Astrocyte of the spinal cord (primary cell): ENCODE measurements at regions not wholly inside any gene's neighbourhood (a gene's known extent, or its start where the extent isn't known, plus 50 kb on each side); places are given as distances from the start of the nearest gene placed in this dataset.

ENCODE experiments used
- DNase-seq: peaks from one replicate; pipeline ENCODE4 v3.0.0; 2011; ENCODE audit warnings: low read depth, low spot score
- H3K4me3 ChIP-seq: 2 replicates; pipeline ENCODE4 v1.5.1; 2011; ENCODE audit warnings: low read depth, mild to moderate bottlenecking, low read length, moderate library complexity
- in situ Hi-C: cut with HindIII; loops from 2 replicates; pipeline ENCODE4 v1.10.0; 2017; ENCODE audit warnings: low sequenced_read_pairs
- TF ChIP-seq, protein P1 (sequence below): IDR thresholded peaks from 2 replicates; pipeline ENCODE4 v1.5.1; 2012; ENCODE audit warnings: low read depth, mild to moderate bottlenecking, low read length, inconsistent platforms

DNA sequence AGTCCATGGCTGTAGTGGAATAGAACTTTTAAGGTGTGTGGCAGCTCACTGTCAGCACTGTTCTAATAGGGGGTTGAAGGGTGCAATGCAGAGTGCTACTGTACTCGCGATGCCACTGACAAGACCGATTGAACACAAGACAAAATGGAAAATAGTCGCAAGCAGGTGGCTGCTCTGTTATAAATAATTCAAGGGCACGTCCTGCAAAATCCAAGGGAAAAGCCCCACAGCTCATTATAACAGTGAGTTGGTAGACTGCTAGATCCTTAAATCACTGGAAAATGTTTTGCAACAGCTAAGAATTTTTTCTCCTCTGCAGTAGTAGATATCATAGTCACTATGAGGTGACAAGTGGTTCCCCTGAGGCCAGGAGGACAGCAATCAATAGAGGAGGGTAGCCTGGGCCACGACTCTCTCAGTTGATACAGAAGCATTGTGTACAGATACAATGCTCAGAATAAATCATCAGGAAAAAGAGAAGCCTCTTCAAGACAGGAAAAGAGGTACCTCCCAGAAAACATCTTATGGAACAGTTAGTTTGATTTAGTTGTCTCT is 926.3 kb downstream of the TLE4 start:
- DNase-seq, result no peak
- in situ Hi-C loops, result no loop called here
- H3K4me3 ChIP-seq, result no peak overlapping the region
- TF ChIP-seq, protein P1, sequence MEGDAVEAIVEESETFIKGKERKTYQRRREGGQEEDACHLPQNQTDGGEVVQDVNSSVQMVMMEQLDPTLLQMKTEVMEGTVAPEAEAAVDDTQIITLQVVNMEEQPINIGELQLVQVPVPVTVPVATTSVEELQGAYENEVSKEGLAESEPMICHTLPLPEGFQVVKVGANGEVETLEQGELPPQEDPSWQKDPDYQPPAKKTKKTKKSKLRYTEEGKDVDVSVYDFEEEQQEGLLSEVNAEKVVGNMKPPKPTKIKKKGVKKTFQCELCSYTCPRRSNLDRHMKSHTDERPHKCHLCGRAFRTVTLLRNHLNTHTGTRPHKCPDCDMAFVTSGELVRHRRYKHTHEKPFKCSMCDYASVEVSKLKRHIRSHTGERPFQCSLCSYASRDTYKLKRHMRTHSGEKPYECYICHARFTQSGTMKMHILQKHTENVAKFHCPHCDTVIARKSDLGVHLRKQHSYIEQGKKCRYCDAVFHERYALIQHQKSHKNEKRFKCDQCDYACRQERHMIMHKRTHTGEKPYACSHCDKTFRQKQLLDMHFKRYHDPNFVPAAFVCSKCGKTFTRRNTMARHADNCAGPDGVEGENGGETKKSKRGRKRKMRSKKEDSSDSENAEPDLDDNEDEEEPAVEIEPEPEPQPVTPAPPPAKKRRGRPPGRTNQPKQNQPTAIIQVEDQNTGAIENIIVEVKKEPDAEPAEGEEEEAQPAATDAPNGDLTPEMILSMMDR, result no peak

DNA sequence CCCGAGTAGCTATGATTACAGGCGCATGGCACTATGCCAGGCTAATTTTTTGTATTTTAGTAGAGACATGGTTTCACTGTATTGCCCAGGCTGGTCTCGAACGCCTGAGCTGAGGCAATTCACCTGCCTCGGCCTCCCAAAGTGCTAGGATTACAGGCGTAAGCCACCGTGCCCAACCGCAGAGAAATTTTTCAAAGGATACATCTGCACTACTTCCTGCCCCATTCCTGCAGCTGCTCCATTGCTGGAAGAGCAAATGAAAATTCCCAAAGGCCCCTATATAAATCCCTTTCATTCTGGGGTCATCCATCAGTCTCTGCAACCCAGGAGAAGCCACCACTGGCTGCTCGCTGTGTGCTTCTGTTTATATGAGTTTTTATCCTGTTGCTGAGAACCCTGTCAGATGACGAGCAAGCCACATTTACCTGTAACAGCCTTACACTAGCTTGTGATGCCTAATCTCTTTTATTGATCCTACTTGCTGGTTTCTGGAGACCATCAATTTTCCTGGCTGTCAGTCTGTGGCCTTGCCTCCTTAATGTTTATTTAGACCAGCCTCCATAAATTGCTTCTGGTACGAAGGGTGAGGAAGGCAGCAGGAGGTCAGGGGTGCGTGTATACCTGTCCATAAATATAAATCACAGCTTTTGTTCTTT is 925.3 kb downstream of the TLE4 start:
- in situ Hi-C loops, result no loop called here
- TF ChIP-seq, protein P1, result no peak

DNA sequence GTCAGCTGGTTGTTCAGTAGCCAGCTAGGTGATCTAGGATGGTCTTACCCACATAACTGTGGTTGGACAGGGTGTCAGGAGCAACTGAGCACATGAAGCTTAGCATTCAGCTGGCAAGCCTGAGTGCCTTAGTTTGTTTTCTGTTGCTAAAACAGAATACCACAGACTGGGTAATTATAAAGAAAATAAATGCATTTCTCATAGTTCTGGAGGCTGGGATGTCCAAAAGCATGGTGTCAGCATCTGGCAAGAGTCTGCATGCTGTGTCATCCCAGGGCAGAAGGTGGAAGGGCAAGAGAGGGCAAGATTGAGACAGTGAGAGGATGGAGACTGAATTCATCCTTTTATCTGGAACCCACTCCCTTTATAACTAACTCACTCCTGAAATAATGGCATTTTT is 921.5 kb downstream of the TLE4 start:
- no peak for DNase-seq
- in situ Hi-C loops, result no loop called here

More for the DNA sequence above, 925.3 kb downstream of the TLE4 start:
- H3K4me3 ChIP-seq, result no peak overlapping the region
- no peak for DNase-seq

DNA sequence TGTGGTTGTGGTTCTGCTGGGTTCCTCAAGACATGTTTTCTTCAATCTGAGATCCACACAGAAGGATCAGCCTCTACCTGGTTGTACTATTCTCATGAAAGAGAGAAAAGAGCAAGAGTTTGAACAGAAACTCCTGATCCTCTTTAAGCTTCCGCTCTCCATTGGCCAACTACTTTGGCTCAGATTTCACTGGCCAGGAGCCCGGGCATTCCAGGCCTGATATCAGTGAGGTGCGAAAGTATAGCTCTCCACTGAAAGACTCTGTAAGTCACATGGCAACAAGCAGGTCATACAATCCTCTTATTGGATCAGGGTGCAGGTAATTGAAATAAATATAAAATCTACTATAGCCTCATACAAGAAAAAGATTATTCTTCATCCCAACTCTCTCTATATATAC is 920.5 kb downstream of the TLE4 start:
- no peak overlapping the region for H3K4me3 ChIP-seq
- TF ChIP-seq, protein P1, result no peak
- DNase-seq, result peak; percentile 23
- in situ Hi-C loops, result no loop called here

More for the DNA sequence above, 921.5 kb downstream of the TLE4 start:
- TF ChIP-seq, protein P1, result no peak
- H3K4me3 ChIP-seq, result no peak overlapping the region

DNA sequence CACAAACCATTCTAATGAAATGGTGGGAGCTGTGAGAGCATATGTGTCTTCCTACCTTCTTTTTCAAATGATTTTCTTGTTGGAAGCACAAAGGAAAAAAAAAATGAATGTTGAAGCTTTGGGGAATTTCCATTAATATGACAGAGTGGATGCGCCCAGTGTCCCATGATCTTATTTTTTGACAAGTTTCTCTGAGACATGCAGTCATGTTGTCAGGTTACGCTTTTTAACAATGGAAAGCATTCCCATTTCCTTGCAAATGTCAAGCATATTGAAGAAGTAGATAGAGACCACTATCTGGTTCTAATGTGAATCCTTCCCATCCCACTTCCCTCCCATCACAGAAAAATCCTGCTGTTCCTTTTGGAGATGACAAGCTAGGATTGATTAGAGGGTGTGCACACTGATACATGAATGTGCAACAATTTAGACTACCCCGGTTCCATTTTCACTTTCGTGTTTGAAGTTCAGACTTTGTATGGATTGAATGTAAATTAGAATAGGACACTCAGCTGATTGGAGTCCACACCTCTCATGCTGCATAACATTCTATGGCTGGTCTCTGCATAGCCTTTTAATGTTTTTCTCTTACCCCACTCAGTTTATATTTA is 919.4 kb downstream of the TLE4 start:
- TF ChIP-seq, protein P1, result no peak
- no peak for DNase-seq
- no peak overlapping the region for H3K4me3 ChIP-seq
- in situ Hi-C loops, result no loop called here

DNA sequence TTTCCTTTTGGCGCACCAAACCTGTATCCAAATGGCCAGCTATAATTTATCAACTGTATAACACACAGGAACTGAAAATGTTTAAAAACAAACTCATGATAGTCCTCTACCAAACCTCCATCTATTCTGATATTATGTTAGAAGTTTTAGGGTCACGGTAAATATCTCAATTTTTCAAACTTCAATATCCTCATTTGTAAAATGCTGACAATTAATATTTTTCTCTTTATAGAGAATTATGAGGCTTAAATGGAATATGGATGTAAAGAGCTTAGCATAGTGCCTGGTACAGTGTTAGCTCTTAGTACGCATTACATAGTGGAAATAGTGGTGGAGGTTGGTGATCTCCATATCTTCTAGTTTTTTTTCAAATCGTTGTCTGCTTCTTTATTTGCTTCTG is 917.6 kb downstream of the TLE4 start:
- no peak for DNase-seq
- in situ Hi-C loops, result no loop called here
- no peak overlapping the region for H3K4me3 ChIP-seq
- TF ChIP-seq, protein P1, result no peak
